Eye (tissue), 1 donor: ENCODE measurements at regions not wholly inside any gene's neighbourhood (a gene's known extent, or its start where the extent isn't known, plus 50 kb on each side); places are given as distances from the start of the nearest gene placed in this dataset.

Experiments
- DNase-seq: peaks from one replicate; pipeline ENCODE4 v3.0.0-alpha.2; 2015

DNA sequence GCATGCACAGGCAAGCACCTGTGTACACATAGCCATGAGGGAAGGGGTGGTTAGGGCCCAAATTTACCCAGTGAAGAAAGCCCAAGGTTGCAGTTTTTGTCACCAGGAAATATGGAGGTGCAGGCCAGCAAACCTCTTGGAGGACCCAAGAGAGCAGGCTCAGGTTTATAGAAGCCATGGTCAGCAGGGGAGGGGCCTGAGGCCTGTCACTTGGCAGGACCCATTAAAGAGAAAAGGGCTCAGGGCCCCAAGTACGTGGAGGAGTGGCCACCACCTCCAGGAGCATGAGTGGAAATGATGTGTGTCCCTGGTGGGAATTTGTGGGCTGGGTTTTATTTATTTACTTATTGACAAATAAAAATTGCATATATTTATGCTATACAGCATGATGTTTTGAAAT is 192.9 kb downstream of the HAUS1 start:
- DNase-seq = no peak

- DNase-seq = no peak
Measured at GRCh38 chr18:46297621-46298020, 193.4 kb downstream of the HAUS1 start.

DNA sequence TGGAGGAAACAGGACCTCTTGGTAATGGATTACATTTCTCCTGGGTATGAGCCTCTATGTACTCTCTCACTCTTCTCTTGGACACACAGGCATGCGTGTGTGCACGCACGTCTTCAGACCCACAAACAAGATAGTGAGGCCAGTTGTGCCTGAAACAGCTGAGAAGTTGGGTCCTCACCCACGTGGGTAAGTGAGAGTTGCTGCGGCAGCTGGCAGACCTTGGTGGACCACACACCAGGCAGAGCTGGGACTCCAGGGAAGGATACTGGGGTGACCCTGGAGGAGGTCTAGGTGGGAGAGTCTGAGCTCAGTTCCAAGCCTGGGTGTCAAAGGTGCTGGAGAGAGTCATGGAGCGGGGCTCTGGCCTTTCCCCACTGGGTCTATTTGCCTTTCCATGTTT is 194.3 kb downstream of the HAUS1 start:
- no peak for DNase-seq

GRCh38 chr18:46299465-46300008 is 195.4 kb downstream of the HAUS1 start:
- no peak for DNase-seq

GRCh38 chr18:46301081-46301480 is 196.9 kb downstream of the HAUS1 start:
- DNase-seq = no peak

DNA sequence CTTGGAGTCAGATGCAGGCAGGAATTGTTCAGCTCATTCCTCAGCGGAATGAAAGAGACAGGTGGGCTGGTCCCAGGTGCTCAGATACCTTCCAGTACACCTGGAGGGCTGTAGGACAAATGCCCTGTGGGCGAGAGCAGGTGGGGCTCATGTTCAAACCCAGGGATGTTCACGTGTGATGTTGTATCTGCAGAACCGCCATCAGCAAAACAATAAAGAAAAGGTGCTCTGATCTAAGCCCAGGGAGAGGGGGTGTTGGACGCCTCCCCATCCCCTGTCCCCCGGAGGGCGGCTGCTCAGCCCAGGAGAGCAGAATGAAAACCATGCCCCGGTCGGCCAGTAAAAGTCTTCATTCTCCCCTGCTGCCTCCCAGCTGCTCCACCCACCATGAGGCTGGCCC is 197.4 kb downstream of the HAUS1 start:
- DNase-seq = no peak

- no peak for DNase-seq
Measured at GRCh38 chr18:46302528-46303485, 198.6 kb downstream of the HAUS1 start.

GRCh38 chr18:46310258-46310657 is 206.1 kb downstream of the HAUS1 start:
- no peak for DNase-seq

- no peak for DNase-seq
Measured at GRCh38 chr18:46310675-46311345, 206.6 kb downstream of the HAUS1 start.

- DNase-seq = no peak
Measured at GRCh38 chr18:46311491-46311890, 207.3 kb downstream of the HAUS1 start.

- DNase-seq = no peak
Measured at GRCh38 chr18:46312221-46312620, 208.0 kb downstream of the HAUS1 start.

GRCh38 chr18:46313521-46313920 is 209.3 kb downstream of the HAUS1 start:
- no peak for DNase-seq

DNA sequence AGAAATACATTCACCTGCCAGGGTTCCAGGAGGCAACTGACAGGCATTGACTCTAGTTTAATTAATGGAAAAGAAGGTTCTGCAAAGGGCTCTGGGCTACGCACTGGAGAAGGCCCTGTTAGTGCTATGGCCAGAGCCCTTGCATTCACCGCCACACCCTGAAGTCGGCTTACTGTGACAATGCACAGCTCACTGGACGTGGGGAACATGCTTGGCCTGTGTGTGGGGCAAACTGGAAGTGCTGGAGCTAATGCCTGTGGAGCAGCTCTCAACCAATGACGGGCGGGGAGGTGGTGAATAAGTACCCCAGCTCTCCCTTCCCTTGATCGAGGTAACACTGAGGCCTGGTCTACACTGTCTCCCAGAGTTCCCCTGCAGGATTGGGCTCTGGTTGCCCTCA is 209.8 kb downstream of the HAUS1 start:
- DNase-seq = no peak

GRCh38 chr18:46315161-46315560 is 211.0 kb downstream of the HAUS1 start:
- no peak for DNase-seq

- DNase-seq = no peak
Measured at GRCh38 chr18:46318356-46318755, 214.2 kb downstream of the HAUS1 start.

- DNase-seq = no peak
Measured at GRCh38 chr18:46319783-46320182, 215.6 kb downstream of the HAUS1 start.

DNA sequence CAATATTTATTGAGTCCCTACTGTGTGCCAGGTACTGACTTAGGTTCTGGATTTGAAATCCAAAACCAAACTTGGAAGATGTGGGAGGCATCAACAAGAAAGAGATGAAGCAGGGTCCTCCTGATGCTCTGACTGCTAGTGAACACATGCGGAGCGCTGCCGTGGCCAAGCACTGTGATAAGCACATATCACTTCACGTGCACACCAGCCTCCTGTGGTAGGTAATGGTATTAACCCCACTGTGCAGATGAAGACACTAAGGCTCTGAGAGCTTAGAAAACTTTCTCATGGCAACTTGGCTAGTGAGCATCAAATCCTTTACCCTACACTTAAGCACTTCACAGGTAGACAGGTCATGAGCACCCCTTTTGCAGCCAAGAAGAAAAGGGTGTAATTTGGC is 216.1 kb downstream of the HAUS1 start:
- no peak for DNase-seq

- DNase-seq = no peak
Measured at GRCh38 chr18:46320928-46321711, 216.9 kb downstream of the HAUS1 start.

GRCh38 chr18:46321955-46322354 is 217.8 kb downstream of the HAUS1 start:
- DNase-seq = peak; percentile 26

- no peak for DNase-seq
Measured at GRCh38 chr18:46322411-46322891, 218.3 kb downstream of the HAUS1 start.

GRCh38 chr18:46322941-46323340 is 218.8 kb downstream of the HAUS1 start:
- DNase-seq = peak; percentile 30

DNA sequence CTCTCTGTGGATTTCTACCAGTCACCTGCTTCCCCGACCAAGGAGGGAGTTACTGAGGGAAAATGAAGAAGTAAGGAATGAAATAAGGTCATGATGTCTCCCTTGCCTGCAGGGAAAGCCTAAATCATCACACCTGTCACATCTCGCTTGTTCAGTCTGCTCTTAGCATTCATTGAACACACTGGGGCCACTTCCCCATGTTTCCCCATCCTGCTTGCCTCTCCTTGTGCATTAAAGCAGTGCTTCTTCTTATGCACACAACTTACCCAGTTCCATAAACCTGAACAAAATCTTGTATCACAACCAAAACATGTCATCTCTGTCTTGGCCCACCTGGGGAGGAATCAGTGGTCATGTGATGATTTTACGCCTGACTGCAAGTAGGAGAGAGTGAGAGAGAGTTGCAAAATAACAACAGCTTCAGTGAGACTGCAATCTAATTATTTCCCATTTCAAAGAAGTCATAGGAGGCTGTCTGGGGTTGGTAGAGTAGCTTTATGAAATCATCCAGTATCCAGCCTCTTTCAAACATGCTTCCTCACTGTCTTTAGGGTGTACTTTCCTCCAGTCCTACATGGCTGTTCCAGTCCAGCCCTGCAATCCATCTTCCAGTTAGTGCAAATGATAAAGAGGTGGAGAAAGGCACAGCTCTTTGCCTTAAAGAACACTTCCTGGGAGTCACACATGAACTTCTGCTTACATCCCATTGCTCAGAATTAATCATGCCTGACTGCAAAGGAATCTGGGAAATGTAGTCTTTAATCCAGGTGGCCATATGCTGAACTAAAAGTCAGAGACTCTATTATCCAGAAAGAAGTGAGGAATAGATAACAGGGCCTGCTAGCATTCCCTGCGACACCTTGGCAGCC is 220.1 kb downstream of the HAUS1 start:
- peak; percentile 81 for DNase-seq
